ENCODE measurements at regions not wholly inside any gene's neighbourhood (a gene's known extent, or its start where the extent isn't known, plus 50 kb on each side); places are given as distances from the start of the nearest gene placed in this dataset.

- no peak for DNase-seq (ENCODE audit: low read depth)
- Histone ChIP-seq H3K36me3 (ENCODE audit: control insufficient read depth, insufficient read depth, low read length) (no peaks in the 10 kb centered on the region), H3K4me3 (ENCODE audit: low read depth, low read length) (no peak overlapping the region), H3K27me3 (ENCODE audit: control insufficient read depth, insufficient read depth, low read length) (no peaks in the 10 kb centered on the region)
- TF ChIP-seq CTCF (IDR thresholded peaks at IDR 0.05; ENCODE audit: insufficient read depth, low read length, poor library complexity, severe bottlenecking), result no peak
These were observed 98.9 kb upstream of the SLC2A1 start for GRCh38 chr1:43057567-43057966.

GRCh38 chr1:43056981-43057391 is 98.3 kb upstream of the SLC2A1 start:
- Histone ChIP-seq H3K4me3 (ENCODE audit: low read depth, low read length) (no peak overlapping the region), H3K27me3 (ENCODE audit: control insufficient read depth, insufficient read depth, low read length) (no peaks in the 10 kb centered on the region), H3K36me3 (ENCODE audit: control insufficient read depth, insufficient read depth, low read length) (no peaks in the 10 kb centered on the region)
- no peak for DNase-seq (ENCODE audit: low read depth)
- no peak for TF ChIP-seq CTCF (IDR thresholded peaks at IDR 0.05; ENCODE audit: insufficient read depth, low read length, poor library complexity, severe bottlenecking)

GRCh38 chr1:43056460-43056859 is 97.8 kb upstream of the SLC2A1 start:
- H3K4me3 ChIP-seq (ENCODE audit: low read depth, low read length), result no peak overlapping the region
- DNase-seq (ENCODE audit: low read depth), result no peak
- no peaks in the 10 kb centered on the region for H3K27me3 ChIP-seq (ENCODE audit: control insufficient read depth, insufficient read depth, low read length)
- no peak for TF ChIP-seq CTCF (IDR thresholded peaks at IDR 0.05; ENCODE audit: insufficient read depth, low read length, poor library complexity, severe bottlenecking)
- H3K36me3 ChIP-seq (ENCODE audit: control insufficient read depth, insufficient read depth, low read length), result no peaks in the 10 kb centered on the region

- Histone ChIP-seq H3K4me3 (ENCODE audit: low read depth, low read length) (no peak overlapping the region), H3K27me3 (ENCODE audit: control insufficient read depth, insufficient read depth, low read length) (no peaks in the 10 kb centered on the region), H3K36me3 (ENCODE audit: control insufficient read depth, insufficient read depth, low read length) (no peaks in the 10 kb centered on the region)
- no peak for TF ChIP-seq CTCF (IDR thresholded peaks at IDR 0.05; ENCODE audit: insufficient read depth, low read length, poor library complexity, severe bottlenecking)
- no peak for DNase-seq (ENCODE audit: low read depth)
These were observed 96.3 kb upstream of the SLC2A1 start for GRCh38 chr1:43054961-43055360.

- Histone ChIP-seq H3K27me3 (ENCODE audit: control insufficient read depth, insufficient read depth, low read length) (no peaks in the 10 kb centered on the region), H3K36me3 (ENCODE audit: control insufficient read depth, insufficient read depth, low read length) (no peaks in the 10 kb centered on the region), H3K4me3 (ENCODE audit: low read depth, low read length) (no peak overlapping the region)
- no peak for DNase-seq (ENCODE audit: low read depth)
- no peak for TF ChIP-seq CTCF (IDR thresholded peaks at IDR 0.05; ENCODE audit: insufficient read depth, low read length, poor library complexity, severe bottlenecking)
These were observed 94.2 kb upstream of the SLC2A1 start for GRCh38 chr1:43052786-43053439.

GRCh38 chr1:43052322-43052721 is 93.7 kb upstream of the SLC2A1 start:
- no peaks in the 10 kb centered on the region for H3K27me3 ChIP-seq (ENCODE audit: control insufficient read depth, insufficient read depth, low read length)
- no peaks in the 10 kb centered on the region for H3K36me3 ChIP-seq (ENCODE audit: control insufficient read depth, insufficient read depth, low read length)
- no peak for TF ChIP-seq CTCF (IDR thresholded peaks at IDR 0.05; ENCODE audit: insufficient read depth, low read length, poor library complexity, severe bottlenecking)
- no peak overlapping the region for H3K4me3 ChIP-seq (ENCODE audit: low read depth, low read length)
- no peak for DNase-seq (ENCODE audit: low read depth)

All from kidney epithelial cell (primary cell).